ENCODE measurements at regions not wholly inside any gene's neighbourhood (a gene's known extent, or its start where the extent isn't known, plus 50 kb on each side); places are given as distances from the start of the nearest gene placed in this dataset.
"Not testable (repeated sequence)": the region's sequence is repeated elsewhere in the genome, so short reads cannot be mapped to it uniquely, and the experiment has no call there.

GRCh38 chr13:38415233-38415632 lies 65.6 kb downstream of the UFM1 start:
- Mint-ChIP-seq H3K4me1 (no peaks in the 10 kb centered on the region), H3K4me3 (peak overlapping the region; percentile 14), H3K27ac (no peak overlapping the region), H3K36me3 (ENCODE audit: low read depth) (no peaks in the 10 kb centered on the region), H3K9me3 (no peaks in the 10 kb centered on the region), H3K27me3 (peaks cover 3% of the 10 kb centered on the region)
- ATAC-seq (replicated peaks) = peak; percentile 91

GRCh38 chr13:38417241-38417640 lies 67.6 kb downstream of the UFM1 start:
- Mint-ChIP-seq H3K36me3 (ENCODE audit: low read depth) (no peaks in the 10 kb centered on the region), H3K9me3 (no peaks in the 10 kb centered on the region), H3K27ac (no peak overlapping the region), H3K4me1 (no peaks in the 10 kb centered on the region), H3K4me3 (no peak overlapping the region), H3K27me3 (no peaks in the 10 kb centered on the region)
- no peak for ATAC-seq (replicated peaks)

- peak; percentile 58 for ATAC-seq (replicated peaks)
- Mint-ChIP-seq H3K27ac (no peak overlapping the region), H3K27me3 (no peaks in the 10 kb centered on the region)
Measured at GRCh38 chr13:38417727-38418126, 68.1 kb downstream of the UFM1 start.

GRCh38 chr13:38418286-38418685 lies 68.6 kb downstream of the UFM1 start:
- no peak for ATAC-seq (replicated peaks)
- no peak overlapping the region for H3K27ac Mint-ChIP-seq
- no peaks in the 10 kb centered on the region for H3K36me3 Mint-ChIP-seq (ENCODE audit: low read depth)
- no peaks in the 10 kb centered on the region for H3K27me3 Mint-ChIP-seq
- H3K9me3 Mint-ChIP-seq = no peaks in the 10 kb centered on the region
- H3K4me1 Mint-ChIP-seq = no peaks in the 10 kb centered on the region
- H3K4me3 Mint-ChIP-seq = no peak overlapping the region

More at GRCh38 chr13:38417727-38418126, 68.1 kb downstream of the UFM1 start:
- no peak overlapping the region for H3K4me3 Mint-ChIP-seq
- no peaks in the 10 kb centered on the region for H3K4me1 Mint-ChIP-seq
- no peaks in the 10 kb centered on the region for H3K9me3 Mint-ChIP-seq
- no peaks in the 10 kb centered on the region for H3K36me3 Mint-ChIP-seq (ENCODE audit: low read depth)

- Mint-ChIP-seq H3K27ac (no peak overlapping the region), H3K27me3 (no peaks in the 10 kb centered on the region), H3K4me1 (no peaks in the 10 kb centered on the region), H3K9me3 (no peaks in the 10 kb centered on the region), H3K4me3 (no peak overlapping the region), H3K36me3 (ENCODE audit: low read depth) (no peaks in the 10 kb centered on the region)
- ATAC-seq (replicated peaks) = no peak
Measured at GRCh38 chr13:38419312-38419873, 69.7 kb downstream of the UFM1 start.

- Mint-ChIP-seq H3K27me3 (no peaks in the 10 kb centered on the region), H3K9me3 (no peaks in the 10 kb centered on the region), H3K4me1 (no peaks in the 10 kb centered on the region), H3K4me3 (no peak overlapping the region), H3K36me3 (ENCODE audit: low read depth) (no peaks in the 10 kb centered on the region), H3K27ac (no peak overlapping the region)
- ATAC-seq (replicated peaks) = no peak
Measured at GRCh38 chr13:38421590-38422560, 72.2 kb downstream of the UFM1 start.

GRCh38 chr13:38429916-38430315 lies 80.3 kb downstream of the UFM1 start:
- no peaks in the 10 kb centered on the region for H3K4me1 Mint-ChIP-seq
- H3K27ac Mint-ChIP-seq = no peak overlapping the region
- H3K4me3 Mint-ChIP-seq = no peak overlapping the region
- peaks cover 7% of the 10 kb centered on the region for H3K27me3 Mint-ChIP-seq
- no peaks in the 10 kb centered on the region for H3K9me3 Mint-ChIP-seq
- no peak for ATAC-seq (replicated peaks)
- H3K36me3 Mint-ChIP-seq (ENCODE audit: low read depth) = no peaks in the 10 kb centered on the region

- H3K9me3 Mint-ChIP-seq = no peaks in the 10 kb centered on the region
- no peak overlapping the region for H3K4me3 Mint-ChIP-seq
- no peak overlapping the region for H3K27ac Mint-ChIP-seq
- H3K36me3 Mint-ChIP-seq (ENCODE audit: low read depth) = no peaks in the 10 kb centered on the region
- no peaks in the 10 kb centered on the region for H3K4me1 Mint-ChIP-seq
- ATAC-seq (replicated peaks) = no peak
- H3K27me3 Mint-ChIP-seq = peaks cover 7% of the 10 kb centered on the region
Measured at GRCh38 chr13:38430796-38431195, 81.1 kb downstream of the UFM1 start.

GRCh38 chr13:38440666-38441065 lies 91.0 kb downstream of the UFM1 start:
- Mint-ChIP-seq H3K4me3 (no peak overlapping the region), H3K27me3 (no peaks in the 10 kb centered on the region), H3K9me3 (no peaks in the 10 kb centered on the region), H3K4me1 (no peaks in the 10 kb centered on the region), H3K27ac (no peak overlapping the region), H3K36me3 (ENCODE audit: low read depth) (no peaks in the 10 kb centered on the region)
- ATAC-seq (replicated peaks) = no peak

GRCh38 chr13:38444904-38445303 lies 95.3 kb downstream of the UFM1 start:
- no peak overlapping the region for H3K27ac Mint-ChIP-seq
- H3K36me3 Mint-ChIP-seq (ENCODE audit: low read depth) = no peaks in the 10 kb centered on the region
- no peaks in the 10 kb centered on the region for H3K9me3 Mint-ChIP-seq
- H3K4me3 Mint-ChIP-seq = no peak overlapping the region
- H3K27me3 Mint-ChIP-seq = no peaks in the 10 kb centered on the region
- H3K4me1 Mint-ChIP-seq = no peaks in the 10 kb centered on the region
- no peak for ATAC-seq (replicated peaks)

GRCh38 chr13:38452656-38453055 lies 103.0 kb downstream of the UFM1 start:
- no peak overlapping the region for H3K4me3 Mint-ChIP-seq
- H3K27me3 Mint-ChIP-seq = no peaks in the 10 kb centered on the region
- no peak for ATAC-seq (replicated peaks)

GRCh38 chr13:38462605-38463004 lies 113.0 kb downstream of the UFM1 start:
- H3K27ac Mint-ChIP-seq = no peak overlapping the region
- H3K9me3 Mint-ChIP-seq = peaks cover 9% of the 10 kb centered on the region
- no peak for ATAC-seq (replicated peaks)
- H3K4me3 Mint-ChIP-seq = no peak overlapping the region
- peaks cover 4% of the 10 kb centered on the region for H3K27me3 Mint-ChIP-seq
- no peaks in the 10 kb centered on the region for H3K4me1 Mint-ChIP-seq
- no peaks in the 10 kb centered on the region for H3K36me3 Mint-ChIP-seq (ENCODE audit: low read depth)

More at GRCh38 chr13:38452656-38453055, 103.0 kb downstream of the UFM1 start:
- no peak overlapping the region for H3K27ac Mint-ChIP-seq
- no peaks in the 10 kb centered on the region for H3K36me3 Mint-ChIP-seq (ENCODE audit: low read depth)
- no peaks in the 10 kb centered on the region for H3K4me1 Mint-ChIP-seq
- H3K9me3 Mint-ChIP-seq = no peaks in the 10 kb centered on the region

- ATAC-seq (replicated peaks) = no peak
- Mint-ChIP-seq H3K4me1 (no peaks in the 10 kb centered on the region), H3K27me3 (peaks cover 4% of the 10 kb centered on the region), H3K27ac (no peak overlapping the region), H3K9me3 (peaks cover 9% of the 10 kb centered on the region), H3K36me3 (ENCODE audit: low read depth) (no peaks in the 10 kb centered on the region), H3K4me3 (no peak overlapping the region)
Measured at GRCh38 chr13:38463048-38463447, 113.4 kb downstream of the UFM1 start.

GRCh38 chr13:38472411-38472810 lies 122.8 kb downstream of the UFM1 start:
- not testable (repeated sequence) for H3K4me1 Mint-ChIP-seq; H3K4me3 Mint-ChIP-seq; H3K27ac Mint-ChIP-seq; ATAC-seq (replicated peaks); H3K27me3 Mint-ChIP-seq; H3K9me3 Mint-ChIP-seq; H3K36me3 Mint-ChIP-seq (ENCODE audit: low read depth)

- peaks cover 9% of the 10 kb centered on the region for H3K27me3 Mint-ChIP-seq
- no peaks in the 10 kb centered on the region for H3K36me3 Mint-ChIP-seq (ENCODE audit: low read depth)
- H3K4me1 Mint-ChIP-seq = no peaks in the 10 kb centered on the region
- no peak overlapping the region for H3K4me3 Mint-ChIP-seq
- H3K27ac Mint-ChIP-seq = no peak overlapping the region
- H3K9me3 Mint-ChIP-seq = no peaks in the 10 kb centered on the region
- no peak for ATAC-seq (replicated peaks)
Measured at GRCh38 chr13:38473305-38473704, 123.7 kb downstream of the UFM1 start.
